Upper lobe of right lung (tissue), 1 donor: ENCODE measurements at regions not wholly inside any gene's neighbourhood (a gene's known extent, or its start where the extent isn't known, plus 50 kb on each side); places are given as distances from the start of the nearest gene placed in this dataset.

Experiments used
- ATAC-seq: fragments of 200-7000 bp; cut with Tn5 transposase; one replicate; pipeline ENCODE4 v1.9.1; 2020; ENCODE audit warnings: mild to moderate bottlenecking, moderate library complexity
- DNase-seq: peaks from one replicate; pipeline ENCODE4 v3.0.0-alpha.2; 2020
- H3K27ac ChIP-seq: fragments of 200-600 bp; one replicate; pipeline ENCODE4 v1.8.0; 2022
- H3K27me3 ChIP-seq: fragments of 200-600 bp; one replicate; pipeline ENCODE4 v1.8.0; 2022; ENCODE audit warnings: mild to moderate bottlenecking
- H3K36me3 ChIP-seq: fragments of 200-600 bp; one replicate; pipeline ENCODE4 v1.8.0; 2022
- H3K4me1 ChIP-seq: fragments of 200-600 bp; one replicate; pipeline ENCODE4 v1.8.0; 2022
- H3K4me3 ChIP-seq: fragments of 200-600 bp; one replicate; pipeline ENCODE4 v1.8.0; 2022; ENCODE audit warnings: mild to moderate bottlenecking
- H3K9me3 ChIP-seq: fragments of 200-600 bp; one replicate; pipeline ENCODE4 v1.8.0; 2022
- CTCF ChIP-seq: fragments of 200-600 bp; IDR thresholded peaks from one replicate; pipeline ENCODE4 v1.8.0; 2022; ENCODE audit warnings: antibody characterized with exemption
- intact Hi-C: fragments of 100-400 bp; cut with DNase I; formaldehyde crosslinking; loops from one replicate; pipeline ENCODE4 v1.11.0; 2022
- donor health status: DM: no; HTN: yes; CAD: no; lungs with severe emphysema.

GRCh38 chr9:96135753-96136290, 166.2 kb downstream of the HSD17B3 start:
- ATAC-seq = no peak
- Histone ChIP-seq H3K4me3 (no peak overlapping the region), H3K4me1 (peaks cover 20% of the 10 kb centered on the region), H3K9me3 (no peaks in the 10 kb centered on the region), H3K27me3 (no peaks in the 10 kb centered on the region), H3K36me3 (no peaks in the 10 kb centered on the region), H3K27ac (no peak overlapping the region)
- DNase-seq = no peak
- intact Hi-C loops = no loop called here
- TF ChIP-seq CTCF = no peak

- Histone ChIP-seq H3K9me3 (no peaks in the 10 kb centered on the region), H3K4me3 (no peak overlapping the region), H3K27me3 (no peaks in the 10 kb centered on the region), H3K36me3 (no peaks in the 10 kb centered on the region), H3K4me1 (peaks cover 20% of the 10 kb centered on the region), H3K27ac (no peak overlapping the region)
- DNase-seq (no peak), ATAC-seq (no peak)
- intact Hi-C loops = no loop called here
- TF ChIP-seq CTCF = no peak
These were observed 166.8 kb downstream of the HSD17B3 start for GRCh38 chr9:96135076-96135752.

GRCh38 chr9:96133321-96134021, 168.5 kb downstream of the HSD17B3 start:
- Histone ChIP-seq H3K9me3 (no peaks in the 10 kb centered on the region), H3K27me3 (no peaks in the 10 kb centered on the region), H3K36me3 (no peaks in the 10 kb centered on the region), H3K27ac (no peak overlapping the region), H3K4me1 (peaks cover 11% of the 10 kb centered on the region), H3K4me3 (no peak overlapping the region)
- intact Hi-C loops = no loop called here
- no peak for DNase-seq
- no peak for TF ChIP-seq CTCF
- no peak for ATAC-seq

GRCh38 chr9:96131825-96132224, 170.2 kb downstream of the HSD17B3 start:
- Histone ChIP-seq H3K27me3 (no peaks in the 10 kb centered on the region), H3K27ac (no peak overlapping the region), H3K4me1 (peaks cover 7% of the 10 kb centered on the region), H3K9me3 (no peaks in the 10 kb centered on the region), H3K36me3 (no peaks in the 10 kb centered on the region), H3K4me3 (no peak overlapping the region)
- TF ChIP-seq CTCF = no peak
- no peak for DNase-seq
- no peak for ATAC-seq
- intact Hi-C loops = no loop called here

GRCh38 chr9:96130970-96131369, 171.0 kb downstream of the HSD17B3 start:
- H3K9me3 ChIP-seq = no peaks in the 10 kb centered on the region
- no peak for TF ChIP-seq CTCF
- intact Hi-C loops = no loop called here
- ATAC-seq = no peak
- no peaks in the 10 kb centered on the region for H3K4me1 ChIP-seq
- no peaks in the 10 kb centered on the region for H3K36me3 ChIP-seq
- no peaks in the 10 kb centered on the region for H3K27me3 ChIP-seq
- H3K27ac ChIP-seq = no peak overlapping the region
- no peak for DNase-seq
- no peak overlapping the region for H3K4me3 ChIP-seq
